Activated CD8-positive, alpha-beta memory T cell treated with anti-CD3 and anti-CD28 coated beads for 36 hours (primary cell): ENCODE measurements at regions not wholly inside any gene's neighbourhood (a gene's known extent, or its start where the extent isn't known, plus 50 kb on each side); places are given as distances from the start of the nearest gene placed in this dataset.
"Not testable (repeated sequence)": the region's sequence is repeated elsewhere in the genome, so short reads cannot be mapped to it uniquely, and the experiment has no call there.

Experiments
- CTCF ChIA-PET: fragments of 350-600 bp; sonication (Branson Sonifier 250); formaldehyde crosslinking; loops from one replicate; lab custom pipeline; 2021; ENCODE audit warnings: antibody characterized with exemption; lab: Charles Lee
- POLR2A ChIA-PET: fragments of 350-600 bp; sonication (Branson Sonifier 250); formaldehyde crosslinking; loops from one replicate; lab custom pipeline; 2021; ENCODE audit warnings: antibody characterized with exemption; lab: Charles Lee

DNA sequence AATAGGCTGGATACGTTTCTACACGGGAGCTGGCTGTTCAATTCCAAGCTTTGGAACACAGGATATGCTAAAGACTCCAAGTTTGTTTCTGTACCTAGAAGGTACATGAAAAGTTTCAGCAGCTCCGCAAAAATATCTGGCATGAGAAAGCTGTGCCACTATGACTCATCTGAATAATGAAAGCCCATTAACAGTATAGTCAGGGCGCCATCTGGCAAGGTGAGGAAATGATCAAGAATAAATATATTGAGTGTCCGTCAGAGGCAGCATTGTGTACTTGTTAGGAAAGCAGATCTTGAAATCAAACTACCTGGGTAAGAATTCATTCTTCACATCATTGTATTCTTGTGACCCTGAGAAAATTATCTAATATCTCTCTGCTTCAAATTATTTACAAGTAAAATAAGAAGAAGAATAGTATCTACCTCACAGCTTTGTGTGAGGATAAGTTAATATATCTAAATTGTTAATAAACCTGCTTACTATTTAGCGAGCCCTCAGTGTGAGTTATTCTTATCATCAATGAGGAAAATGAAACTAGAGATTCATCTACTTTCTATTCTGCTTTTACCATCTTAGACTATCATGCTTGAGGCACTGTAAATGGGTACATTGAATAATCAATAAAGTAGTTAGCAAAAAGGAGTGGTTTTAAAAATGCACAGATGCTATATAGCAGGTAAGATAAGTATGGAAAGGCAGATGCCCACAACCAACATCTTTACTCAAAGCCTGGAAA, 53.5 kb downstream of the FSCB start:
- ChIA-PET POLR2A (no interaction called here), CTCF (no interaction called here)

- POLR2A ChIA-PET, CTCF ChIA-PET: not testable (repeated sequence)
Measured at GRCh38 chr14:44450232-44450631, 56.9 kb downstream of the FSCB start.

DNA sequence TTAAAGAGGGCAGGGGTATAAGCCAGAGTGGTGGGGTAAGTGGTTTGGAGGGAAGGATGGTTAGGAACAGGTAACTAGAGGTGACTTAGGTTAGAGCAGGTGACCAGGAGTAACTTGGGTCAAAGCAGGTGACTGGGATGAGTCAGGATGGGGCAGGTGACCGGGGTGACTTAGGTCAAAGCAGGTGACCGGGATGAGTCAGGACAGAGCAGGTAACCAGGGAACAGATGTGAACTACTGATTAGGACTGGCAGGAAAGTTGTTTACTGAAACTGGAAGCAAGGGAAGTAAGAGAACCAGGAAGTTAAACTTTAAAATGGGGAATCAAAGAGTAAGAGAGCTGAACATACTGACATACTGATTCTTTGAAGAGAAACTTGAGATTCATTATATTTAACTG, 57.4 kb downstream of the FSCB start:
- POLR2A ChIA-PET: no interaction called here

GRCh38 chr14:44448951-44449358, 58.1 kb downstream of the FSCB start:
- ChIA-PET CTCF (no interaction called here), POLR2A (no interaction called here)

More for the DNA sequence above, 57.4 kb downstream of the FSCB start:
- CTCF ChIA-PET: no interaction called here

DNA sequence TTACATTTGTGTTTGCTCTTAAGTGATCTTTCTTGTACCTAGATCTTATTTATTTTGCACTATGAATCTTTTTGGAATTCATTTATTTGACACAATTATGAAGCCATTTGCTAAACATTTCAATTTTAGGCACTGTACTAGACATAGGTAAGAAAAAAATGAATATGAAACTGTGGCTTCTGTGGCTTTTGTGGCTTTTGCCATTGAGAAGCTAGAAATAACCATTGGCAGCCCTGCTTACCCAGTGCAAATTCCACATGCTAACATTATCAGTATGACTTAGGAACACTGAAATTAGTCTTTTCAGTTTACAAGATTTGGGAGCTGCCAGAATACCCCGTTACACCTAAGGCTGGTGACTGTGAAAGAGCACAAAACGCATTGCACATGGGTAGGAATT, 60.1 kb downstream of the FSCB start:
- CTCF ChIA-PET: no interaction called here
- POLR2A ChIA-PET: no interaction called here

GRCh38 chr14:44444454-44444853, 62.6 kb downstream of the FSCB start:
- CTCF ChIA-PET: no interaction called here
- POLR2A ChIA-PET: no interaction called here

GRCh38 chr14:44438936-44439335, 68.1 kb downstream of the FSCB start:
- ChIA-PET CTCF (no interaction called here), POLR2A (no interaction called here)

DNA sequence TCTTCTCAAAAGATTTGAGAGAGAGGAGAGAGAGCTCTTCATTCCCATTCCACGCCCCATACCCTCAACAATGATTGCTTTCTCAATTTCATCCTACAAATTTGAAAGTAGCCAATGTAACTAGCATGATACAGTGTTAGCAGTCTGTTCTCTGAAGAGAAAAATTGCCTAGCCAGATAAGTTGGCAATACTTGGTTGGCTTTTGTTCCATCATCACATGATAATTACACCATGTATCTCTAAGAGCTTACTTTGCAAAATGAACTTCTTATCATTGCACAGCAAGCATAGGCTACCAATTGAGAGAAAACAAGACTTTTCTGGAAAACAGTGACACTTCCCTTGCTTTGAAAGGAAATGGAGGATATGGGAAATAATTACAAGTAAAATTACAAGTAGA, 68.9 kb downstream of the FSCB start:
- POLR2A ChIA-PET: no interaction called here

DNA sequence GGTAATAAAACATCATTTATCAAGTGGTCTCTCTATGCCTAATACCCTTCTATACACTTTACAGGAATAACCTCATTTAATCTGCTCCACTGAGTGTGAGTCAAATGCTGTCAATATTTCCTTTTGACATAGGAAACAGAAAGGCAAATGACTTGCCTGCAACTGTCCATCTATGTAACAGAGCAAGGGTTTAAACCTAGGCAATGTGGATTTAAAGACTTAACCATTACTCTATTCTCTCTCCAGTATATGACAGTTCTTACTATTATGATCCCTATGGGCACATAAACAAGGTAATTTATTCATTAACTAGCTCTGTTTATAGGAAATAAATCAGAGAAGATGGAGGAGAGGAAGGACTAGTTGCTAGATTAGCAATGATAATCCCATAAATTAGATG, 70.6 kb downstream of the FSCB start:
- ChIA-PET CTCF (no interaction called here), POLR2A (no interaction called here)

More for the DNA sequence above, 68.9 kb downstream of the FSCB start:
- CTCF ChIA-PET: no interaction called here

- CTCF ChIA-PET: no interaction called here
- POLR2A ChIA-PET: no interaction called here
Measured at GRCh38 chr14:44428231-44428945, 78.7 kb downstream of the FSCB start.

- ChIA-PET CTCF (no interaction called here), POLR2A (no interaction called here)
Measured at GRCh38 chr14:44422699-44423098, 84.4 kb downstream of the FSCB start.

GRCh38 chr14:44420226-44420625, 86.9 kb downstream of the FSCB start:
- POLR2A ChIA-PET: no interaction called here

DNA sequence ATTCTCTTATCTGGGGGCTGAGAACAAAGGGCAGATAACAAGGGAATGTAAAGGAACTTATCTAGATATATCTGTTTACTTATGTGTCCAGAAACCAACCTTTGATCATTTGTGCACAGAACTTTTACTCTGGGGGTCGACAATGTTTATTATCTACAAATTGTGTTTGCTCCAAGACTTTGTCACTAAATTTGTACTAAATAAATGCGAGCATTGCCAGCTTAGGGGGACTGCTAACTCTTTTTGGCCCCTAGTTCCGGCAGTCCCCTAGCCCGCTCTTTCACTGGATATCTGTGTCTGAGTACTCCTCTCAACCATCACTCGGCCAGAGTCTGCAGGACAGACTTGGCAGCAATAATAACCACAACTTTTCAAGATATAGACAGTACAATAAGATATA, 88.2 kb downstream of the FSCB start:
- POLR2A ChIA-PET: no interaction called here
- CTCF ChIA-PET: no interaction called here

More at GRCh38 chr14:44420226-44420625, 86.9 kb downstream of the FSCB start:
- CTCF ChIA-PET: no interaction called here

DNA sequence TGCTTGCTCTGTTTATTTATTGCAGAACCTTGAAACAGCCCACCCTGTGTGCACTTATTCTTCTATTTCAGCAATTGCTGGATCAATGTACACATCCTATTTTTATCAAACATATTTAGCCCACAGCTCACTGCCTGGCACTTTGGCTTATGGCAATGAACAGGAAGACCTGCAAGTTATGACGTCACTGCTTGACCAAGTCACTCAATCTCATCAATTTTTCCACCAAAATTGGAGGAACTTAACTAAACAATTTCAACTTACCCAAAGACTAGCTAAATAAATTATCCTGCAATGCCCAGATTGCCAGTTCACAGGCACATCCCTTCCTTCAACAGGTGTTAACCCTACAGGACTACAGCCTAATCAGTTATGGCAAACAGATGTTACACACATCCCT, 89.3 kb downstream of the FSCB start:
- CTCF ChIA-PET: no interaction called here
- POLR2A ChIA-PET: no interaction called here

GRCh38 chr14:44414646-44415045, 92.4 kb downstream of the FSCB start:
- ChIA-PET CTCF (no interaction called here), POLR2A (no interaction called here)

GRCh38 chr14:44412858-44413569, 94.1 kb downstream of the FSCB start:
- ChIA-PET POLR2A (no interaction called here), CTCF (no interaction called here)

GRCh38 chr14:44405011-44405486, 102.0 kb downstream of the FSCB start:
- ChIA-PET POLR2A (no interaction called here), CTCF (no interaction called here)

DNA sequence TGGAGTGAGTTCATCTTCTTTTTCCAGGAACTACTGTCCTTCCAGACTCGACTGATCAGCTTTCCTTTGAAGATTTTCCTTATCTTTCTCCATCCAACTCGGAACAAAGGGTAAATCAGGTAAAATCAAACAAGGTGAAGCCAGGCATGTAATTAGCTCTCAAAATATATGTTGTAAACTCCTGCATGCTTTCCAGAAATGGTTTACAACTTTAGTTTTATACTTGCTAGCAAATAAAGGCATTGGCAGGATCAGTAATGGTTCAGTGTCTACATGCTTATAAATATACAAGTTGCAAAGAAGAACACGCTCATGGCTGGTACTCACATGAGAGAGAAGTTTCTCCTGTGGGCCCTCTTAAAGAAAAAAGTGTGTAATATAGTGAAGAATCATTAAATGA, 102.5 kb downstream of the FSCB start:
- CTCF ChIA-PET: no interaction called here
- POLR2A ChIA-PET: no interaction called here

- ChIA-PET CTCF (no interaction called here), POLR2A (no interaction called here)
Measured at GRCh38 chr14:44404036-44404435, 103.0 kb downstream of the FSCB start.

DNA sequence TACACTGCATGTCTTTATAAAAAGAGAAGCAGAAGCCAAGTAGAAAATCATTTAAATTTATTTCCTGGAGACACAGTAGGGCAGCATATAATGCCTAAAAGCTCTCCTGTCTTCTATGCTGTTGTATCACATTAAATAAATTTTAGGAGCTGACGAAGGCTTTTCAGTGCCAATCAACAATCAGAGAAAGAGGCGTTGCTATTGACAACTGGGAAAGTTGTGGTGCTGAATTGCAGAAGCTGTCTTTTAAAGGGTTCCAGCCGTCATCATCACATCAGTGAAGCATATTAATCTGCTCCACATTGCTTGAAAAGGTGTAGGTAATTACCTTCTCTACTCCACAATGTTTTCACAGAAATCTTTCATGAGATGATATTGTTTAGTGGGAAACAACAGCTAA, 103.9 kb downstream of the FSCB start:
- CTCF ChIA-PET: no interaction called here
- POLR2A ChIA-PET: no interaction called here

DNA sequence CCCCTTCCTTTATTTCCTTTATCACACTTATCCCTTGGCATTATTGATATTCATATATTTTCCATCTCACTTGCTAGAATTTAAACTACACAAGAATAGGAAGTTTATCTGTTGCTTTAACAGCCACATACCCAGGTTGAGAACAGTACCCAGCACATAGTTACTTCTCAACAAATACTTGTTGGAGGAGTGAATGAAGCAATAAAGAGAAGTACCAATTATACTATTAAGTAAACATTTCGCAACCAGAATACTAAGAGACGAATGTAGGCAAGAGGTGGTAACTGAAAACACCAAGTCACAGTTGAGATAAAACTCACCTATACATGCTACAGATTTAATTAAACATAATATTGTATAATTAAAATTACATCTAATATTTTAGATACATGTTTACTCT, 110.9 kb downstream of the FSCB start:
- ChIA-PET CTCF (no interaction called here), POLR2A (no interaction called here)
